ENCODE measurements at regions not wholly inside any gene's neighbourhood (a gene's known extent, or its start where the extent isn't known, plus 50 kb on each side); places are given as distances from the start of the nearest gene placed in this dataset.
"Not testable (repeated sequence)": the region's sequence is repeated elsewhere in the genome, so short reads cannot be mapped to it uniquely, and the experiment has no call there.

- TF ChIP-seq ZNF560 (tag by site-specific recombination; IDR thresholded peaks at IDR 0.05; ENCODE audit: borderline replicate concordance); ZNF768 (tag by site-specific recombination; IDR thresholded peaks at IDR 0.05); ZNF561 (tag by site-specific recombination; IDR thresholded peaks at IDR 0.05; ENCODE audit: borderline replicate concordance); ATF2 (tag by site-specific recombination; IDR thresholded peaks at IDR 0.05; ENCODE audit: low read depth); PATZ1 (tag by site-specific recombination; IDR thresholded peaks at IDR 0.05); ZNF274 (IDR thresholded peaks at IDR 0.05; ENCODE audit: low read length); ZNF274 (tag by site-specific recombination; IDR thresholded peaks at IDR 0.05; ENCODE audit: borderline replicate concordance); ZNF350 (tag by site-specific recombination; IDR thresholded peaks at IDR 0.05); TRIM28 (IDR thresholded peaks at IDR 0.05; ENCODE audit: borderline replicate concordance, low read length); SP2 (tag by site-specific recombination; IDR thresholded peaks at IDR 0.05); REST (tag by site-specific recombination; IDR thresholded peaks at IDR 0.05); ZNF571 (tag by site-specific recombination; IDR thresholded peaks at IDR 0.05); KLF1 (tag by site-specific recombination; IDR thresholded peaks at IDR 0.05): not testable (repeated sequence)
- peak; percentile 16; the same call in 1 of the 2 replicates for TF ChIP-seq CTCF (tag by site-specific recombination; IDR thresholded peaks at IDR 0.05)
- TF ChIP-seq ZNF654 (tag by site-specific recombination; IDR thresholded peaks at IDR 0.05; ENCODE audit: low read depth): peak; percentile 71
These were observed 214.4 kb downstream of the NPIPA7 start for GRCh38 chr16:16593156-16593863.

Data from HEK293 (cell line).